WERI-Rb-1 (cell line): ENCODE measurements at regions not wholly inside any gene's neighbourhood (a gene's known extent, or its start where the extent isn't known, plus 50 kb on each side); places are given as distances from the start of the nearest gene placed in this dataset.

Source experiments
- DNase-seq: peaks from one replicate; pipeline ENCODE4 v3.0.0-alpha.2; 2020
- H3K27ac ChIP-seq: fragments of 250-450 bp; sonication (Bioruptor Pico); 2 replicates; pipeline ENCODE4 v1.5.1; 2020; ENCODE audit warnings: mild to moderate bottlenecking, moderate library complexity
- H3K27me3 ChIP-seq: fragments of 250-450 bp; sonication (Bioruptor Pico); 2 replicates; pipeline ENCODE4 v1.5.1; 2021; ENCODE audit warnings: mild to moderate bottlenecking, low read depth, moderate library complexity; ENCODE audit not compliant: insufficient read depth, severe bottlenecking
- H3K36me3 ChIP-seq: fragments of 250-450 bp; sonication (Bioruptor Pico); 2 replicates; pipeline ENCODE4 v1.5.1; 2020; ENCODE audit warnings: mild to moderate bottlenecking, moderate library complexity
- H3K4me3 ChIP-seq: 2 replicates; pipeline ENCODE4 v1.5.1; 2011; ENCODE audit warnings: low read depth, mild to moderate bottlenecking, control low read depth, low read length
- H3K9me3 ChIP-seq: fragments of 250-450 bp; sonication (Bioruptor Pico); 2 replicates; pipeline ENCODE4 v1.5.1; 2021; ENCODE audit warnings: mild to moderate bottlenecking, moderate library complexity; ENCODE audit not compliant: severe bottlenecking
- TF ChIP-seq, protein P1 (sequence below): IDR thresholded peaks from 2 replicates; pipeline ENCODE4 v1.5.1; 2011; ENCODE audit warnings: low read depth, mild to moderate bottlenecking, control low read depth, inconsistent platforms, low read length

DNA sequence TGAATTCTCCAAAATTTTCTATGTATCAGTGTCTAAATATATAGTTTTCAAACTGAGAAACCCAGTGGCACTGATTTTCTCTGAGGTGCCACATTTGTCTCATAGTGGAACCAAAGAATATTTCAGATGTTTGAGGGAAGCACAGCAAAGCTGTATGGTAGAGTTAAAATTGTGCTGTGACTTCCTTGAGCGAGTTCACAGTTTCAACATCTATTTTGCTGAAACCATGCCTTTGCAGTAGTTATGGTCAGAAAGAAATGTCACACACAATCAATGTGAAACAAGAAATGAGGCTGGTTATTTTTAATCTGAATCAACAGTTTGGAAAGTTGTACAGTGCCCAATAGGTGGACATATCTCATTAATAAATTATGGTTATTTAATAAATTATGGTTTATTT is 394.0 kb upstream of the SPTLC3 start:
- TF ChIP-seq, protein P1, sequence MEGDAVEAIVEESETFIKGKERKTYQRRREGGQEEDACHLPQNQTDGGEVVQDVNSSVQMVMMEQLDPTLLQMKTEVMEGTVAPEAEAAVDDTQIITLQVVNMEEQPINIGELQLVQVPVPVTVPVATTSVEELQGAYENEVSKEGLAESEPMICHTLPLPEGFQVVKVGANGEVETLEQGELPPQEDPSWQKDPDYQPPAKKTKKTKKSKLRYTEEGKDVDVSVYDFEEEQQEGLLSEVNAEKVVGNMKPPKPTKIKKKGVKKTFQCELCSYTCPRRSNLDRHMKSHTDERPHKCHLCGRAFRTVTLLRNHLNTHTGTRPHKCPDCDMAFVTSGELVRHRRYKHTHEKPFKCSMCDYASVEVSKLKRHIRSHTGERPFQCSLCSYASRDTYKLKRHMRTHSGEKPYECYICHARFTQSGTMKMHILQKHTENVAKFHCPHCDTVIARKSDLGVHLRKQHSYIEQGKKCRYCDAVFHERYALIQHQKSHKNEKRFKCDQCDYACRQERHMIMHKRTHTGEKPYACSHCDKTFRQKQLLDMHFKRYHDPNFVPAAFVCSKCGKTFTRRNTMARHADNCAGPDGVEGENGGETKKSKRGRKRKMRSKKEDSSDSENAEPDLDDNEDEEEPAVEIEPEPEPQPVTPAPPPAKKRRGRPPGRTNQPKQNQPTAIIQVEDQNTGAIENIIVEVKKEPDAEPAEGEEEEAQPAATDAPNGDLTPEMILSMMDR, result no peak

DNA sequence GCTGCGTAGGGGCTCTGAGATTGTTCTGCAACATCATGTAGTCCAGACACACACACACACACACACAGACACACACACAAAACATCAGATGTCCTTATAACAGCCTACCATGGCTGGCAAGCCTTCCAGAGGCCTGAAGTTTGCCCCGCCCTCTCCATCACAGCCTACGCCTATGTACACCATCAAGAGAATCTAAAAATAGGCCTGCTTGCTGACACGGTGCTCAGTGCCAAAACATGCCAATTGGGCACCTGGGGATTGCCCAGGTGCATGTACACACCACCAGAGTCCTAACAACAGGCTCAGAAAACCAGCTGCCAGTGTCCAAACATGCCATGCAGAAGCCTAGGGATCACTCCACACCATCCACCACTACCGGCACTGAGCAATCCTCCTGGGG is 391.7 kb upstream of the SPTLC3 start:
- H3K4me3 ChIP-seq, result no peak overlapping the region
- TF ChIP-seq, protein P1, result no peak
- no peak for DNase-seq
- no peak overlapping the region for H3K27ac ChIP-seq
- H3K36me3 ChIP-seq, result no peaks in the 10 kb centered on the region
- H3K27me3 ChIP-seq, result no peaks in the 10 kb centered on the region
- H3K9me3 ChIP-seq, result no peaks in the 10 kb centered on the region

More for the DNA sequence above, 394.0 kb upstream of the SPTLC3 start:
- H3K9me3 ChIP-seq, result no peaks in the 10 kb centered on the region
- no peak for DNase-seq
- H3K27ac ChIP-seq, result no peak overlapping the region
- no peaks in the 10 kb centered on the region for H3K27me3 ChIP-seq
- H3K36me3 ChIP-seq, result no peaks in the 10 kb centered on the region
- no peak overlapping the region for H3K4me3 ChIP-seq

DNA sequence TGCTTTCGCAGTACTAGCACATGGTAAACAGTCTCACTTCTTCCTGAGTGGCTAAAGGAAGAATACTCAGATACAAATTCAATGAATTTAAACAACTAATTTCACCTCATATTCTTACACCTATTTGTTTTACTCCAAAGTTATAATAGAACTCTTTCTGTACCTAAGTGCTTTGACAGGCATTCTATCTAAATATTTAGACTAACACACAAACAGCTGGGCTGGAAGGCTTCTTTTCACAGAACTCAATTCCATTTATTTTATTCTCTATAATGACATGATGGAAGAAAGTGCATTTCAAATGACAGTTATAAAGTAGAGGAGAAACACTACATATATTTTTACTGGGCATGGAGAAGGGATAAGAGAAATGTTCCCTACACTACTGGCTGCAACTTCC is 384.9 kb upstream of the SPTLC3 start:
- TF ChIP-seq, protein P1, result no peak
- Histone ChIP-seq H3K4me3 (no peak overlapping the region), H3K9me3 (no peaks in the 10 kb centered on the region), H3K36me3 (no peaks in the 10 kb centered on the region), H3K27ac (no peak overlapping the region), H3K27me3 (no peaks in the 10 kb centered on the region)
- no peak for DNase-seq

DNA sequence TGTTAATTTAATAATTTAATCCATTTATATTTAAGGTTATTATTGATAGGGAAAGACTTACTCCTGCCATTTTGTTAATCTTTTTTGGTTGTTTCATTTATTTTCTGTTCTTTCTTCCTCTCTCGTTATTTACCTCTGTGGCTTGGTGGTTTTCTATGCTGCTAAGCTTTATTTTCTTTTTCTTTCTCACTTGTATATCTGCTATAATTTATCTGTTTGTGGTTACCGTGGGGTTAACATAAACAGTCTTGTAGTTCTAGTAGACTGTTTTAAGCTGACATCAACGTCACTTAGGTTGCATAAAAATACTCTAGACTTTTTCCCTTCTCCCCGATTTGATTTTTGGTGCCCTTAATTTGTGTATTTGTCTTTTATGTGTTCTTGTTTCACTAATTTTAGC is 381.3 kb upstream of the SPTLC3 start:
- Histone ChIP-seq H3K36me3 (no peaks in the 10 kb centered on the region), H3K4me3 (no peak overlapping the region), H3K27ac (no peak overlapping the region), H3K9me3 (no peaks in the 10 kb centered on the region), H3K27me3 (no peaks in the 10 kb centered on the region)
- no peak for DNase-seq
- TF ChIP-seq, protein P1, result no peak

DNA sequence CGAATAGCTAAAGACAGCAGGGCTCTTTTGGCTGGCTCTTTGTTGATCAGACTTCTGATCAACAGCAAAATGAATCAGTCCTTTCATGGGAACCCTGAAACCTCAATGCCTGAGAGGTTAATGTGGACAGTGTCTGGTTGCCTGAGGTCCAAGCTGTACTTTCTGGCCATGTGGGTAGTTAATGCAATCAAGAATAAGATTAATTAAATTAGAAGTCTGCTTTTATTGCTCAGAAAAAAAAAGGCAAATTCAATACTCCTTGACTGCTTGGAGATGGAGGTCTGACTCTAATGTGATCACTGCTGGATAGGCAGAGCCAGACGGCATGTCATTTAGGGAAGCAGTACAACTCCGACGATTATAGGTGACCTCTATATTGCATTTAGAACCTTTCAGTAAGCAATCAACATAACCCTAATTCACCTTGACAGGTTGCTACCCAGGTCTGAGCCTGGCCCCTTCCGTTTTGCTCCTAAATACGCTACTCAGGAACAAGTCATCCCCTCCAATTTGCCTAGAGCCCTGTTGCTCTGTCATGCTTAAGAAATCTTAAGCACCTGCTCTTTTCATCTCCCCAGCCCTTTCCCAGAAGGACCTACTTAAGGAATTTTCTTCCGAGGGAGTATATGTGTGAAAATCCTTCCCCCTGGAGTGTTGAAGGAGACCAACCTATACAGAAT is 370.0 kb upstream of the SPTLC3 start:
- Histone ChIP-seq H3K36me3 (no peaks in the 10 kb centered on the region), H3K27ac (no peak overlapping the region), H3K9me3 (no peaks in the 10 kb centered on the region), H3K4me3 (no peak overlapping the region), H3K27me3 (no peaks in the 10 kb centered on the region)
- no peak for DNase-seq
- TF ChIP-seq, protein P1, result no peak

DNA sequence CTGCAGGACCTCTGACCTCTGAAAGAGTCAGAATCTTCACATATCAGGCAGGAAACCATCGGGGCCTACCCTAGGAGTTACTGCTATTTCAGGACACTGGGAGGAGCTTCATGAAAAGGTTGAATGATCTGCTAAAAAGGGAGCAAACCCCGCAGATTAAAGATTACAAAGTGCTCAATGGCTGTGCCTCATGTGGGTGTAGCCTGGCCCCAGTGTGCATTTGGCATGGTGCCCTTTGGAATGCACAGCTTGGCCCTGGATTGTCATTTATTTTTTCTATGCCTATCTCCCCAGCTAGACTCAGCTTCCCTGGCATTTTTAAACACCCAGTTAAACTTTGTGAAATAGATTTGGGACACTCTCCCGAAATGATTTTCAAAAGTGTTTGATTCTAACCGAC is 368.5 kb upstream of the SPTLC3 start:
- TF ChIP-seq, protein P1, result no peak
- Histone ChIP-seq H3K9me3 (no peaks in the 10 kb centered on the region), H3K27ac (no peak overlapping the region), H3K36me3 (no peaks in the 10 kb centered on the region), H3K27me3 (no peaks in the 10 kb centered on the region), H3K4me3 (no peak overlapping the region)
- DNase-seq, result no peak
